Karpas-422 (cell line): ENCODE measurements at regions not wholly inside any gene's neighbourhood (a gene's known extent, or its start where the extent isn't known, plus 50 kb on each side); places are given as distances from the start of the nearest gene placed in this dataset.

Experiments used
- DNase-seq: peaks from one replicate; pipeline ENCODE4 v3.0.0-alpha.2; 2015
- H2AFZ ChIP-seq: fragments of 200-600 bp; sonication (generic); 2 replicates; pipeline ENCODE4 v1.6.1; 2014; ENCODE audit warnings: antibody characterized with exemption, low read length, mixed read lengths
- H3K27ac ChIP-seq: fragments of 200-600 bp; sonication (generic); 2 replicates; pipeline ENCODE4 v1.5.1; 2014; ENCODE audit warnings: mild to moderate bottlenecking, low read length, moderate library complexity
- H3K27me3 ChIP-seq: fragments of 200-600 bp; sonication (generic); 2 replicates; pipeline ENCODE4 v1.6.1; 2014; ENCODE audit warnings: low read length, mixed read lengths
- H3K36me3 ChIP-seq: fragments of 200-600 bp; sonication (generic); 2 replicates; pipeline ENCODE4 v1.6.1; 2014; ENCODE audit warnings: low read length, mixed read lengths; ENCODE audit not compliant: insufficient read depth
- H3K4me1 ChIP-seq: fragments of 200-600 bp; sonication (generic); 2 replicates; pipeline ENCODE4 v1.6.1; 2014; ENCODE audit warnings: mild to moderate bottlenecking, low read length, mixed read lengths
- H3K4me2 ChIP-seq: fragments of 200-600 bp; sonication (generic); 2 replicates; pipeline ENCODE4 v1.6.1; 2014; ENCODE audit warnings: low read length, low read depth, mild to moderate bottlenecking; ENCODE audit not compliant: poor library complexity, severe bottlenecking
- H3K4me3 ChIP-seq: fragments of 200-600 bp; sonication (generic); 2 replicates; pipeline ENCODE4 v1.5.1; 2014; ENCODE audit warnings: mild to moderate bottlenecking, antibody characterized with exemption, low read length, mixed read lengths
- H3K79me2 ChIP-seq: fragments of 200-600 bp; sonication (generic); 2 replicates; pipeline ENCODE4 v1.6.1; 2014; ENCODE audit warnings: mild to moderate bottlenecking, low read length, mixed read lengths
- H3K9ac ChIP-seq: fragments of 200-600 bp; sonication (generic); 2 replicates; pipeline ENCODE4 v1.6.0; 2014; ENCODE audit warnings: low read length
- H3K9me2 ChIP-seq: fragments of 200-600 bp; sonication (generic), shearing (Covaris generic); replicated peaks from 2 replicates; pipeline ENCODE4 v1.6.0; 2014; ENCODE audit warnings: mild to moderate bottlenecking, low read length, moderate library complexity; ENCODE audit not compliant: insufficient read depth
- H3K9me3 ChIP-seq: fragments of 300-700, 200-600 bp; sonication (generic); 2 replicates; pipeline ENCODE4 v1.6.1; 2014; ENCODE audit warnings: low read length, mixed read lengths
- H4K20me1 ChIP-seq: fragments of 200-600 bp; sonication (generic); 2 replicates; pipeline ENCODE4 v1.6.1; 2014; ENCODE audit warnings: mild to moderate bottlenecking, antibody characterized with exemption, low read length, low read depth; ENCODE audit not compliant: insufficient read depth

- Histone ChIP-seq H3K27ac (no peak overlapping the region), H3K27me3 (no peaks in the 10 kb centered on the region), H3K9ac (no peak overlapping the region), H2AFZ (no peak overlapping the region), H3K79me2 (no peaks in the 10 kb centered on the region), H3K9me2 (no peaks in the 10 kb centered on the region), H3K4me2 (no peak overlapping the region), H3K9me3 (peaks cover 7% of the 10 kb centered on the region; the same call in 1 of the 2 replicates), H3K4me3 (no peak overlapping the region), H3K4me1 (no peaks in the 10 kb centered on the region), H4K20me1 (no peaks in the 10 kb centered on the region), H3K36me3 (no peaks in the 10 kb centered on the region)
- DNase-seq = no peak
Measured at GRCh38 chr5:167332309-167332708, 959.1 kb upstream of the WWC1 start.

GRCh38 chr5:167336161-167336560, 955.3 kb upstream of the WWC1 start:
- Histone ChIP-seq H3K36me3 (no peaks in the 10 kb centered on the region), H3K9me3 (peaks cover 6% of the 10 kb centered on the region), H3K9me2 (no peaks in the 10 kb centered on the region), H3K27ac (no peak overlapping the region), H3K4me2 (no peak overlapping the region), H3K79me2 (no peaks in the 10 kb centered on the region), H2AFZ (no peak overlapping the region), H4K20me1 (no peaks in the 10 kb centered on the region), H3K4me1 (no peaks in the 10 kb centered on the region), H3K9ac (no peak overlapping the region), H3K4me3 (no peak overlapping the region), H3K27me3 (no peaks in the 10 kb centered on the region)
- no peak for DNase-seq

GRCh38 chr5:167339205-167339604, 952.2 kb upstream of the WWC1 start:
- H3K27ac ChIP-seq = no peak overlapping the region
- H3K9me3 ChIP-seq = peaks cover 3% of the 10 kb centered on the region
- H4K20me1 ChIP-seq = no peaks in the 10 kb centered on the region
- no peaks in the 10 kb centered on the region for H3K4me1 ChIP-seq
- no peaks in the 10 kb centered on the region for H3K27me3 ChIP-seq
- H3K4me3 ChIP-seq = no peak overlapping the region
- no peak overlapping the region for H2AFZ ChIP-seq
- no peak overlapping the region for H3K9ac ChIP-seq
- DNase-seq = no peak
- H3K79me2 ChIP-seq = no peaks in the 10 kb centered on the region
- H3K36me3 ChIP-seq = no peaks in the 10 kb centered on the region
- H3K9me2 ChIP-seq = no peaks in the 10 kb centered on the region
- no peak overlapping the region for H3K4me2 ChIP-seq

- H3K4me1 ChIP-seq = no peaks in the 10 kb centered on the region
- H3K9ac ChIP-seq = no peak overlapping the region
- no peaks in the 10 kb centered on the region for H3K79me2 ChIP-seq
- H3K4me2 ChIP-seq = no peak overlapping the region
- no peak overlapping the region for H2AFZ ChIP-seq
- no peak overlapping the region for H3K4me3 ChIP-seq
- H3K27ac ChIP-seq = no peak overlapping the region
- H3K9me2 ChIP-seq = no peaks in the 10 kb centered on the region
- H3K36me3 ChIP-seq = no peaks in the 10 kb centered on the region
- H3K9me3 ChIP-seq = 0 out of 2 replicates have a peak, but pooled peaks cover 1% of the 10 kb centered on the region
- no peak for DNase-seq
- H4K20me1 ChIP-seq = no peaks in the 10 kb centered on the region
- no peaks in the 10 kb centered on the region for H3K27me3 ChIP-seq
Measured at GRCh38 chr5:167346461-167346860, 945.0 kb upstream of the WWC1 start.

GRCh38 chr5:167348251-167348926, 943.1 kb upstream of the WWC1 start:
- Histone ChIP-seq H3K9me2 (no peaks in the 10 kb centered on the region), H2AFZ (no peak overlapping the region), H3K4me1 (no peaks in the 10 kb centered on the region), H3K9me3 (0 out of 2 replicates have a peak, but pooled peaks cover 2% of the 10 kb centered on the region), H3K36me3 (no peaks in the 10 kb centered on the region), H3K27me3 (no peaks in the 10 kb centered on the region), H3K79me2 (no peaks in the 10 kb centered on the region), H3K4me3 (no peak overlapping the region), H3K9ac (no peak overlapping the region), H4K20me1 (no peaks in the 10 kb centered on the region), H3K4me2 (no peak overlapping the region), H3K27ac (no peak overlapping the region)
- no peak for DNase-seq

GRCh38 chr5:167348980-167349379, 942.5 kb upstream of the WWC1 start:
- Histone ChIP-seq H4K20me1 (no peaks in the 10 kb centered on the region), H3K4me1 (no peaks in the 10 kb centered on the region), H3K9ac (no peak overlapping the region), H3K27ac (no peak overlapping the region), H3K79me2 (no peaks in the 10 kb centered on the region), H3K9me2 (no peaks in the 10 kb centered on the region), H2AFZ (no peak overlapping the region), H3K4me2 (no peak overlapping the region), H3K9me3 (0 out of 2 replicates have a peak, but pooled peaks cover 2% of the 10 kb centered on the region), H3K36me3 (no peaks in the 10 kb centered on the region), H3K27me3 (no peaks in the 10 kb centered on the region), H3K4me3 (no peak overlapping the region)
- DNase-seq = no peak

GRCh38 chr5:167351316-167351715, 940.1 kb upstream of the WWC1 start:
- H3K9me3 ChIP-seq = 0 out of 2 replicates have a peak, but pooled peaks cover 2% of the 10 kb centered on the region
- H4K20me1 ChIP-seq = no peaks in the 10 kb centered on the region
- H3K79me2 ChIP-seq = no peaks in the 10 kb centered on the region
- no peak for DNase-seq
- no peak overlapping the region for H3K4me3 ChIP-seq
- H3K27ac ChIP-seq = no peak overlapping the region
- no peaks in the 10 kb centered on the region for H3K9me2 ChIP-seq
- no peak overlapping the region for H2AFZ ChIP-seq
- no peak overlapping the region for H3K9ac ChIP-seq
- H3K4me1 ChIP-seq = no peaks in the 10 kb centered on the region
- no peaks in the 10 kb centered on the region for H3K27me3 ChIP-seq
- H3K4me2 ChIP-seq = no peak overlapping the region
- no peaks in the 10 kb centered on the region for H3K36me3 ChIP-seq

GRCh38 chr5:167352801-167353200, 938.6 kb upstream of the WWC1 start:
- Histone ChIP-seq H4K20me1 (no peaks in the 10 kb centered on the region), H3K4me2 (no peak overlapping the region), H2AFZ (no peak overlapping the region), H3K4me1 (no peaks in the 10 kb centered on the region), H3K9ac (no peak overlapping the region), H3K4me3 (no peak overlapping the region), H3K27me3 (no peaks in the 10 kb centered on the region), H3K79me2 (no peaks in the 10 kb centered on the region), H3K27ac (no peak overlapping the region), H3K9me3 (0 out of 2 replicates have a peak, but pooled peaks cover 2% of the 10 kb centered on the region), H3K36me3 (no peaks in the 10 kb centered on the region), H3K9me2 (no peaks in the 10 kb centered on the region)
- no peak for DNase-seq
